ENCODE measurements at regions not wholly inside any gene's neighbourhood (a gene's known extent, or its start where the extent isn't known, plus 50 kb on each side); places are given as distances from the start of the nearest gene placed in this dataset.

DNA sequence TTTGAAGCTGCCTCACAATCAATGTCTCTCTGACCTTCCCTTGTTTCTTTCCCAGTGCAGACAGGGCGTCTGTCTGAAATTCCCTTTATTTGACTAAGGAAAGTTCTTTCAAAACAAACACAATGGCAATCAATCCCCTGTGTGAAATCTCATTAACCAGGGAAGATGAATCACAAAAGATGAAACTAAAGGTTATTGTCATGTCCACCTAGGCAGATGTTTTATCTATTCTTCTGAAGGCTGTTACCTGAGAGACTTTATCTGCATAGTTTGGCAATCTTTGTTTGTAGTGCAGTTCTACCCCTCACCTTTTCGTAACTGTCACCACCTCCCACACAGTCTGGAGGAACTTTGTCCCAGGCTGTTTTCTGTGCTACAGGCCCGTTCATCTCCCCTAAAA lies 217.5 kb upstream of the RIOK2 start:
- TF ChIP-seq CTCF (conservative IDR thresholded peaks at IDR 0.05) (no peak), ZFX (IDR thresholded peaks at IDR 0.05) (no peak)

Measured in C4-2B (cell line).